ENCODE measurements at regions not wholly inside any gene's neighbourhood (a gene's known extent, or its start where the extent isn't known, plus 50 kb on each side); places are given as distances from the start of the nearest gene placed in this dataset.
A peak's percentile ranks its signal among the peaks of the same experiment; 100 is the strongest.

DNA sequence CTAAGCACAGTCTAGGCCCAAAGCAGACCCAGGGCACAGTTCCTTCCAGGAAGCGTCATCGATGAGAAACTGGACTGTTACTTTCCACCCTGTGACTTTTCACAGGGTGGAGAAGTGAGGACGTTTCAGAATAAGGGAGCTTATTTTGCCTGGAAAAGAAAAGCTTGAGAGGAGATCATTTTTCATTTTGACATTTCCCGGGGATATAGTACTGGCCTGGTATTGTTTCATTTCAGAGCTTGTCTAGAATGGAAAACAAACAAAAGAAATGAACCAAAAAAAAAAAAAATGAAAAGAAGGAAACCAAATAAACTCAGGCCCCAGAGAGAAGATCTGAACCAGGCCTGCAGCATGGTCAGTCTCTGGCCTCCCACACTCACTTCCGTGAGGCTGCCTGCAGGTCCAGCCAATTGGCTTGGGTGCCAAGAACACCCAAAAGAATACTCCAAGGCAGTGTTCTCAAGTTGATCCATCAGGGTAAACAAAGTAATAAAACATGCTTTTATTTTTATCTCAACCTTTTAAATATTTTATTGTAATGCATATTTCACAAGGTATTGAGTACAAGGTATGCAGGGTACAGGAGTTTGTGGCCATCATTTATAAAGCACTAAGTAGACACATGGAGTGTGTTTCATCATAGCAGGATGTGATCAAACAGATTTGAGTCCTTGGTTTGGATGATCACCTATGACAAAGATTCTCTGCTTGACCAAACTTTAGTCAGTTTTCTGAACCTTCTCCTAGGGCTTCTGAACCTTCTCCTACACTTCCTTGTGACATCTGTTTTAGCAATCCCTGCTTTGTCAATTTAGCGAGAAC is 176.9 kb upstream of the GGTLC1 start:
- DNase-seq (ENCODE audit: low read depth, low spot score): no peak
- TF ChIP-seq, protein P1, sequence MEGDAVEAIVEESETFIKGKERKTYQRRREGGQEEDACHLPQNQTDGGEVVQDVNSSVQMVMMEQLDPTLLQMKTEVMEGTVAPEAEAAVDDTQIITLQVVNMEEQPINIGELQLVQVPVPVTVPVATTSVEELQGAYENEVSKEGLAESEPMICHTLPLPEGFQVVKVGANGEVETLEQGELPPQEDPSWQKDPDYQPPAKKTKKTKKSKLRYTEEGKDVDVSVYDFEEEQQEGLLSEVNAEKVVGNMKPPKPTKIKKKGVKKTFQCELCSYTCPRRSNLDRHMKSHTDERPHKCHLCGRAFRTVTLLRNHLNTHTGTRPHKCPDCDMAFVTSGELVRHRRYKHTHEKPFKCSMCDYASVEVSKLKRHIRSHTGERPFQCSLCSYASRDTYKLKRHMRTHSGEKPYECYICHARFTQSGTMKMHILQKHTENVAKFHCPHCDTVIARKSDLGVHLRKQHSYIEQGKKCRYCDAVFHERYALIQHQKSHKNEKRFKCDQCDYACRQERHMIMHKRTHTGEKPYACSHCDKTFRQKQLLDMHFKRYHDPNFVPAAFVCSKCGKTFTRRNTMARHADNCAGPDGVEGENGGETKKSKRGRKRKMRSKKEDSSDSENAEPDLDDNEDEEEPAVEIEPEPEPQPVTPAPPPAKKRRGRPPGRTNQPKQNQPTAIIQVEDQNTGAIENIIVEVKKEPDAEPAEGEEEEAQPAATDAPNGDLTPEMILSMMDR (IDR thresholded peaks at IDR 0.05; ENCODE audit: low read depth, low read length): no peak
- in situ Hi-C loops (cut with HindIII; ENCODE audit: low sequenced_read_pairs): no loop called here
- H3K4me3 ChIP-seq (ENCODE audit: low read depth, low read length): no peak overlapping the region

DNA sequence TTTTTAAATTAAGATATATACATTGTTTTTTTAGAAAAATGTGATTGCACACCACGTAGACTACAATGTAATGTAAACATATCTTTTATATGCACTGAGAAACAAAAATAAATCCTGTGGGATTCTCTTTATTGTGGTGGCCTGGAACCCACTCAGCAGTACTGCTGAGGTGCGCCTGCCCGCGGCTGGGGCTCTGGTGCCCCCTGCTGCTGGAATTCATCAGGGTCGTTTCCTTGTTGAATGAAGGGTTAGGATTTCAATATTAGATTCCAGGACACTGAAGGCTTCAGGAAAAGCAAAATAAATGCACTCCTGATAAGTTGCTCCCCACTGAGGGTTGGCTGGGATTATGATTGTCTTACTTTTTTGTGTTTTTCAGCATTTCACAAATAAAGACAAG is 175.8 kb upstream of the GGTLC1 start:
- peak; percentile 5 for DNase-seq (ENCODE audit: low read depth, low spot score)
- H3K4me3 ChIP-seq (ENCODE audit: low read depth, low read length): no peak overlapping the region
- in situ Hi-C loops (cut with HindIII; ENCODE audit: low sequenced_read_pairs): no loop called here
- TF ChIP-seq, protein P1 (IDR thresholded peaks at IDR 0.05; ENCODE audit: low read depth, low read length): peak; percentile 47

DNA sequence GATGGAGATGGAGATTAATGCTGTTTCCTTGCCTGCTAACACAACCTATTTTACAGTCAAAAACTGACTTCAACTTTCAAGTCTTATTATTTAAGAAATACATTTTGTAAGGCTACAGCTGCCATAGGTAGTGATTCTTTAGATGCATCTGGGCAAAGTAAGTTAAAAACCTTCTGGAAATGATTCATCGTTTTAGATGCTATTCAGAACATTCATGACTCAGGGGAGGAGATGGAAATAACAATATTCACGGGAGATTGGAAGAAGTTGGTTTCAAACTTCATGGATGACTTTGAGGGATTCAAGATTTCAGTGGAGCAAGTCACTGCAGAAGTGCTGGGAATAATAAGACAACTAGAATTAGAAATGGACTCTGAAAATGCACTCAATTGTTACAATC is 174.9 kb upstream of the GGTLC1 start:
- TF ChIP-seq, protein P1 (IDR thresholded peaks at IDR 0.05; ENCODE audit: low read depth, low read length): no peak
- in situ Hi-C loops (cut with HindIII; ENCODE audit: low sequenced_read_pairs): no loop called here
- no peak overlapping the region for H3K4me3 ChIP-seq (ENCODE audit: low read depth, low read length)
- DNase-seq (ENCODE audit: low read depth, low spot score): peak; percentile 10

DNA sequence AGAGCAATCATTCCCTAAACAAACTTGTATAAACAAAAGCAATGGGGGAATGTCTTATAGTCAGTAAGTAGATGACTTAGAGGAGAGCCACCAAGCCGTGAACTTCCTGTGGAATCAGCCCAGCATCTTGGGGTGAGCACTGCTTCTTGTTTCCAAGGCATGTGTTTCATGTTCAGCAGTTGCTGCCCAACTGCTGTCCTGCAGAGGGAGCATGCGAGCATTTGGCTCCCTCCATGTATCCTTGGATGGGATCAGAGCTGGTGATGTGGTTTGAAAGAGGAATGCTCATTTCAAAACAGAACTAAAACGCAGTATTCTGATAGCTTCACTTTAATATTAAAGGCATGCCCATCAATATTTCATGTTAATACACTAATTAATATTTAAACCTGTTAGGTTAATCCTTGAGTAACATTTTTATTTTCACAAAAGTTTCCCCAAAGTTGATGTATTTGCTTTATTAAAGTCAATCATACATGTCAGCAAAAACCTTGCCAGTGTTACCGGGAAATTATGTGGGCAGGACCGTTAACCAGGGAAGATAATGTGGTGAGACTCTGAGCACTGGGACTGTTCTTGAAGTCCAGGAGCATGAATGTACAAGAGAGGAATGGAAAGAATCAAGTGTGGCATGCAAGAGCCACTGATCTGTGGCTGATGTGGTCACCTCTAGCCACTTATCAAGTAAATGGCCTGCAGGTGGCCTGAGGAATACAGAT is 172.1 kb upstream of the GGTLC1 start:
- in situ Hi-C loops (cut with HindIII; ENCODE audit: low sequenced_read_pairs): no loop called here
- DNase-seq (ENCODE audit: low read depth, low spot score): peak; percentile 74
- no peak overlapping the region for H3K4me3 ChIP-seq (ENCODE audit: low read depth, low read length)
- TF ChIP-seq, protein P1 (IDR thresholded peaks at IDR 0.05; ENCODE audit: low read depth, low read length): peak; percentile 92

DNA sequence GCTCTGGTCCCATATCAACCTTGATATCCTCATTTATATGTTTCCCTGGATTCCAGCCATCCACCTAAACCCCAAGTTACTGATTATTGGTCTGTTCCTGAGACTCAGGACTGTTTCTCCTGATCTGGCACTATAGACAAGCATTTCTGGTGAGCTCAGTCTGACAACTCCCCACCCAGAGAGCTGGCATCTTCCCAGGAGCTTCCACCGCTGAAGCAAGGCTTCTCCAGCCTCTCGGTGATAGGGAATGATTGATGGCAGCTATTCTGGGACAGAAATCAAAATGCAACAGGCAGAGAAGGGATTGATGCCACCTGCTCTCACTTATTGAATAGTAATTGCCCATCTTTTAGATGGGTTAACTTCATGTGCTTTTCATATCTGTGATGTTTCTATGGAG is 169.7 kb upstream of the GGTLC1 start:
- TF ChIP-seq, protein P1 (IDR thresholded peaks at IDR 0.05; ENCODE audit: low read depth, low read length): no peak
- in situ Hi-C loops (cut with HindIII; ENCODE audit: low sequenced_read_pairs): no loop called here
- no peak for DNase-seq (ENCODE audit: low read depth, low spot score)
- no peak overlapping the region for H3K4me3 ChIP-seq (ENCODE audit: low read depth, low read length)

DNA sequence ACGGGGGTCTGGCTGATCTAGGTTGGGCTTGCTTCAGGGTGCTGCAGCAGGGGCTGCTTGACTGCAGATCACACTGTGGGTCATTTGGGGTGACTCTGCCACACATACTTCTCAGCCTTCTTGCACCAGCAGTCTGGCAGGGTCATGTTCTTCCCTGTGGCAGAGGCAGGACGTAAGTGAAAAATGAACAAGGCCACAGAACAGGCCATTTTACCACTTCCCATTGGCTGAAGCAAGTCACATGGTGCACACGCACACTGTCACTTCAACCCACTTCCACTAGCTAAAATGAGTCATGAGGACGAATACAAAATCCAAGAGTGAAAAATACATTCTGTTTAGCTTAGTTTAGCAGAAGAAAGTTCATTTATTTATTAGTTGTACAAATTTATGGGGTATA is 168.6 kb upstream of the GGTLC1 start:
- no peak for DNase-seq (ENCODE audit: low read depth, low spot score)
- H3K4me3 ChIP-seq (ENCODE audit: low read depth, low read length): no peak overlapping the region
- TF ChIP-seq, protein P1 (IDR thresholded peaks at IDR 0.05; ENCODE audit: low read depth, low read length): no peak
- in situ Hi-C loops (cut with HindIII; ENCODE audit: low sequenced_read_pairs): no loop called here
